K562 (cell line): ENCODE measurements at regions not wholly inside any gene's neighbourhood (a gene's known extent, or its start where the extent isn't known, plus 50 kb on each side); places are given as distances from the start of the nearest gene placed in this dataset.

Experiments
- ATAC-seq: fragments of 200-7000 bp; cut with Tn5 transposase; 3 replicates; pipeline ENCODE4 v1.9.1; 2020; ENCODE audit warnings: moderate library complexity
- BruUV-seq: library from RNA; stranded (reverse); fragments of 400-500 nt; replicated peaks from 2 replicates; lab custom pipeline; 2021; lab: Mats Ljungman, UMichigan
- CTCF ChIA-PET: fragments of 300-600 bp; formaldehyde crosslinking; extraction: SDS; loops from one replicate; lab custom pipeline; 2021; ENCODE audit warnings: low intra/inter-chr PET ratio; lab: Yijun Ruan, JAX
- POLR2A ChIA-PET: fragments of 300-600, 350-650 bp; sonication (Branson Sonifier 250); formaldehyde crosslinking; extraction: SDS; loops from one replicate; lab custom pipeline; 2021; ENCODE audit warnings: antibody characterized with exemption, inconsistent platforms; lab: Yijun Ruan, JAX
- DNase-seq, 4 experiments: peaks; one replicate each; pipeline versions ENCODE4 v3.0.0 to v3.0.0-alpha.2; 2011 to 2018; ENCODE audit warnings: low spot score in 3 of 4, mixed read lengths in 3 of 4; ENCODE audit errors: extremely low read depth in 1 of 4
- FAIRE-seq: peaks from 2 replicates; lab custom pipeline; 2011; peaks lifted over from hg19 to GRCh38; lab: Jason Lieb, UNC
- H2AFZ ChIP-seq: 2 replicates; pipeline ENCODE4 v1.6.0; 2011; ENCODE audit warnings: low read depth, low read length, control low read depth, inconsistent platforms
- H3K27ac ChIP-seq: fragments of 200-600 bp; 3 replicates; pipeline ENCODE4 v1.8.0; 2011; ENCODE audit warnings: low read depth, mild to moderate bottlenecking, control low read depth, inconsistent platforms, low read length, moderate library complexity, mixed read lengths; ENCODE audit errors: extremely low read depth
- H3K27me3 ChIP-seq, 2 experiments: fragments of 300-600 bp in 1 of 2; 2 replicates in 1 of 2; 3 replicates in 1 of 2; pipeline versions ENCODE4 v1.6.0 to v1.8.0; 2011; ENCODE audit warnings: inconsistent platforms in 2 of 2, low read length in 2 of 2, mild to moderate bottlenecking in 1 of 2, mixed read lengths in 1 of 2, moderate library complexity in 1 of 2; ENCODE audit not compliant: control insufficient read depth in 2 of 2, insufficient read depth in 2 of 2
- H3K36me3 ChIP-seq: fragments of 300-600 bp; 3 replicates; pipeline ENCODE4 v1.8.0; 2011; ENCODE audit warnings: mild to moderate bottlenecking, low read length, inconsistent platforms; ENCODE audit not compliant: control insufficient read depth, insufficient read depth
- H3K4me1 ChIP-seq, 2 experiments: fragments of 200-600 bp in 1 of 2; replicated peaks in 1 of 2; 2 replicates in 1 of 2; 3 replicates in 1 of 2; pipeline versions ENCODE4 v1.5.1 to v1.8.0; 2011; ENCODE audit warnings: inconsistent platforms in 2 of 2, low read length in 2 of 2, mild to moderate bottlenecking in 1 of 2, mixed read lengths in 1 of 2, moderate library complexity in 1 of 2; ENCODE audit not compliant: control insufficient read depth in 2 of 2, insufficient read depth in 2 of 2
- H3K4me2 ChIP-seq: 2 replicates; pipeline ENCODE4 v1.6.1; 2011; ENCODE audit warnings: low read length, control low read depth, inconsistent platforms, mixed read lengths; ENCODE audit not compliant: insufficient read depth
- H3K4me3 ChIP-seq: fragments of 200-600 bp; sonication (generic), shearing (Covaris generic); 2 replicates; pipeline ENCODE4 v1.5.1; 2016; ENCODE audit warnings: control low read depth, inconsistent platforms
- H3K79me2 ChIP-seq: fragments of 200-600 bp; 3 replicates; pipeline ENCODE4 v1.8.0; 2011; ENCODE audit warnings: low read length, inconsistent platforms; ENCODE audit not compliant: control insufficient read depth, insufficient read depth
- H3K9ac ChIP-seq, 2 experiments: 2 replicates each; pipeline versions ENCODE4 v1.6.0 to v1.6.1; 2011; ENCODE audit warnings: low read depth in 2 of 2, low read length in 2 of 2, control low read depth in 1 of 2, inconsistent platforms in 1 of 2, mild to moderate bottlenecking in 1 of 2, mixed read lengths in 1 of 2; ENCODE audit not compliant: insufficient read depth in 1 of 2
- H3K9me1 ChIP-seq: one replicate; pipeline ENCODE4 v1.6.0; 2011; ENCODE audit warnings: inconsistent platforms, mild to moderate bottlenecking, low read length, moderate library complexity; ENCODE audit not compliant: control insufficient read depth, insufficient read depth
- H3K9me3 ChIP-seq: replicated peaks from 2 replicates; pipeline ENCODE4 v1.5.1; 2011; ENCODE audit warnings: low read depth, low read length, inconsistent platforms; ENCODE audit not compliant: control insufficient read depth, insufficient read depth
- H4K20me1 ChIP-seq: replicated peaks from 2 replicates; pipeline ENCODE4 v1.6.1; 2011; ENCODE audit warnings: low read length, inconsistent platforms, mixed read lengths; ENCODE audit not compliant: control insufficient read depth, insufficient read depth
- ATF6 ChIP-seq: sonication (generic); formaldehyde crosslinking; IDR thresholded peaks from 2 replicates; pipeline ENCODE4 v1.4.0; 2020; ENCODE audit warnings: mild to moderate bottlenecking, missing genetic modification reagents
- C11orf30 ChIP-seq: fragments of 450-650 bp; IDR thresholded peaks from 2 replicates; pipeline ENCODE4 v1.6.1; 2016; ENCODE audit warnings: low read depth, mild to moderate bottlenecking
- E2F4 ChIP-seq: sonication (generic); formaldehyde crosslinking; IDR thresholded peaks from 2 replicates; pipeline ENCODE4 v1.8.0; 2022; ENCODE audit warnings: mild to moderate bottlenecking, low read depth, missing genetic modification reagents
- HCFC1 ChIP-seq: IDR thresholded peaks from 2 replicates; pipeline ENCODE4 v1.6.1; 2012; ENCODE audit warnings: low read depth, low read length, improper control_type of control experiment
- JUND ChIP-seq, 2 experiments: IDR thresholded peaks; 2 replicates in 1 of 2; 3 replicates in 1 of 2; pipeline ENCODE4 v1.6.1; 2011; ENCODE audit warnings: borderline replicate concordance in 2 of 2, low read depth in 2 of 2, low read length in 2 of 2, improper control_type of control experiment in 1 of 2, missing biosample characterization in 1 of 2, missing genetic modification characterization in 1 of 2, missing genetic modification reagents in 1 of 2
- KDM4B ChIP-seq, 2 experiments: fragments of 450-650 bp in 1 of 2; sonication (generic) in 1 of 2; IDR thresholded peaks; 2 replicates each; pipeline ENCODE4 v1.6.1; 2016 to 2017; ENCODE audit warnings: borderline replicate concordance in 2 of 2, antibody characterized with exemption in 1 of 2, low read depth in 1 of 2, mild to moderate bottlenecking in 1 of 2
- SRSF3 ChIP-seq: fragments of 200-400 bp; formaldehyde crosslinking; IDR thresholded peaks from 2 replicates; pipeline ENCODE4 v1.6.1; 2016; ENCODE audit warnings: mild to moderate bottlenecking, low read length, moderate library complexity; ENCODE audit not compliant: insufficient read depth
- ZNF699 ChIP-seq: fragments of 250-450 bp; sonication (Bioruptor Pico); IDR thresholded peaks from 2 replicates; pipeline ENCODE4 v1.8.0; 2021; ENCODE audit warnings: mild to moderate bottlenecking, moderate library complexity; ENCODE audit not compliant: insufficient replicate concordance
- WGBS: fragments of 100-300 bp; shearing (Covaris generic); methylation state at CpG from one replicate; pipeline ENCODE4 v1.1.6; 2016; ENCODE audit warnings: low coverage, mixed read lengths; ENCODE audit not compliant: insufficient coverage; ENCODE audit errors: missing lambda C conversion rate; 5-methylcytosine and 5-hydroxymethylcytosine counted together
- in situ Hi-C: fragments of 300-500 bp; cut with MboI; formaldehyde crosslinking; loops from 4 replicates; pipeline ENCODE4 v1.15.0; 2018; ENCODE audit warnings: inconsistent platforms, mixed read lengths
- intact Hi-C: fragments of 100-400 bp; cut with micrococcal nuclease; formaldehyde crosslinking; loops from 2 replicates; pipeline ENCODE4 v1.14.2; 2022

GRCh38 chr4:136194962-136195361 is 1337.3 kb downstream of the PCDH18 start:
- H3K36me3 ChIP-seq, result no peaks in the 10 kb centered on the region
- BruUV-seq, result no TSS peak
- no peak overlapping the region for H3K4me3 ChIP-seq
- no peaks in the 10 kb centered on the region for H4K20me1 ChIP-seq
- TF ChIP-seq E2F4 (CRISPR knock-in tag) (no peak), HCFC1 (no peak), JUND (IDR thresholded peaks at IDR 0.05; ENCODE audit: borderline replicate concordance, low read depth, low read length) (no peak), JUND (tag; IDR thresholded peaks at IDR 0.05; ENCODE audit: borderline replicate concordance, low read depth, low read length) (no peak), KDM4B (IDR thresholded peaks at IDR 0.05; ENCODE audit: borderline replicate concordance in 2 of 2, low read depth in 1 of 2) (no peak), ZNF699 (no peak), C11orf30 (no peak), SRSF3 (no peak), ATF6 (CRISPR knock-in tag) (no peak)
- TF ChIP-seq, all 486 proteins: peak for 0
- POLR2A ChIA-PET, result no interaction called here
- Histone ChIP-seq H3K9me1 (no peaks in the 10 kb centered on the region), H3K4me1 (no peaks in the 10 kb centered on the region), H3K27me3 (no peaks in the 10 kb centered on the region), H3K9ac (no peak overlapping the region), H3K4me2 (no peak overlapping the region), H3K79me2 (no peaks in the 10 kb centered on the region), H3K27ac (no peak overlapping the region), H3K9me3 (no peaks in the 10 kb centered on the region), H2AFZ (no peak overlapping the region)
- intact Hi-C loops (no loop called here), in situ Hi-C loops (no loop called here)
- 3% methylated on average over 2 of the region's 2 CpGs for WGBS
- FAIRE-seq, result no peak
- CTCF ChIA-PET, result no interaction called here
- DNase-seq, result no peak
- ATAC-seq, result no peak
